ENCODE measurements at regions not wholly inside any gene's neighbourhood (a gene's known extent, or its start where the extent isn't known, plus 50 kb on each side); places are given as distances from the start of the nearest gene placed in this dataset.

DNA sequence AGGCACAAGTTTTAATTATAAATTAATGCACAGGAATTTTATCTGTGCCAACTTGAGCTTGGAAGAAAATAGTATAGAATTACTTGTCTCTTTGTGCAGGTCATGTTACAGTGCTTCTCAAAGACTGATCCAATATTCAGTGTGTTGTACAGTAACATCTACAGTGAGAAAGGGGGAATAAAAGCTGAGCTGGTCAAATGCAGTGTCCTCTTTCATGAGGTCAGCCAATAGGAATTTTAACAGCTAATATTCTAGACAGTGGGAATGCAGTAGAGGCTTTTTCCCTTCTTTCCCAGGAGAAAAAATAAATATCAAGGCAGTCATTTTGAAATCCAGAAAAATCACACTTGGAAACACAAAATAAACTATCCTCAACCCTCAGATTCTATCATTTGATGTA lies 95.7 kb upstream of the ITGA1 start:
- TF ChIP-seq, protein P1, sequence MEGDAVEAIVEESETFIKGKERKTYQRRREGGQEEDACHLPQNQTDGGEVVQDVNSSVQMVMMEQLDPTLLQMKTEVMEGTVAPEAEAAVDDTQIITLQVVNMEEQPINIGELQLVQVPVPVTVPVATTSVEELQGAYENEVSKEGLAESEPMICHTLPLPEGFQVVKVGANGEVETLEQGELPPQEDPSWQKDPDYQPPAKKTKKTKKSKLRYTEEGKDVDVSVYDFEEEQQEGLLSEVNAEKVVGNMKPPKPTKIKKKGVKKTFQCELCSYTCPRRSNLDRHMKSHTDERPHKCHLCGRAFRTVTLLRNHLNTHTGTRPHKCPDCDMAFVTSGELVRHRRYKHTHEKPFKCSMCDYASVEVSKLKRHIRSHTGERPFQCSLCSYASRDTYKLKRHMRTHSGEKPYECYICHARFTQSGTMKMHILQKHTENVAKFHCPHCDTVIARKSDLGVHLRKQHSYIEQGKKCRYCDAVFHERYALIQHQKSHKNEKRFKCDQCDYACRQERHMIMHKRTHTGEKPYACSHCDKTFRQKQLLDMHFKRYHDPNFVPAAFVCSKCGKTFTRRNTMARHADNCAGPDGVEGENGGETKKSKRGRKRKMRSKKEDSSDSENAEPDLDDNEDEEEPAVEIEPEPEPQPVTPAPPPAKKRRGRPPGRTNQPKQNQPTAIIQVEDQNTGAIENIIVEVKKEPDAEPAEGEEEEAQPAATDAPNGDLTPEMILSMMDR (IDR thresholded peaks at IDR 0.05; ENCODE audit: low read length) = no peak
- TF ChIP-seq EZH2 (optimal IDR thresholded peaks at IDR 0.05; ENCODE audit: low read depth, low read length) (no peak), EZH2phosphoT487 (IDR thresholded peaks at IDR 0.05; ENCODE audit: low read length) (no peak)
